ENCODE measurements at regions not wholly inside any gene's neighbourhood (a gene's known extent, or its start where the extent isn't known, plus 50 kb on each side); places are given as distances from the start of the nearest gene placed in this dataset.

GRCh38 chr3:81925385-81925784 lies 163.9 kb upstream of the GBE1 start:
- TF ChIP-seq CTCF (conservative IDR thresholded peaks at IDR 0.05; ENCODE audit: low read depth in 2 of 2) (no peak), POLR2AphosphoS5 (IDR thresholded peaks at IDR 0.05; ENCODE audit: low read depth) (no peak), EZH2phosphoT487 (IDR thresholded peaks at IDR 0.05; ENCODE audit: unreplicated experiment) (no peak), REST (IDR thresholded peaks at IDR 0.05; ENCODE audit: unreplicated experiment) (no peak), EZH2 (IDR thresholded peaks at IDR 0.05; ENCODE audit: low read depth, unreplicated experiment) (no peak), CREB1 (CRISPR knock-in tag; IDR thresholded peaks at IDR 0.05; ENCODE audit: low read depth) (no peak), ZNF114 (CRISPR knock-in tag; IDR thresholded peaks at IDR 0.05) (no peak)
